ENCODE measurements at regions not wholly inside any gene's neighbourhood (a gene's known extent, or its start where the extent isn't known, plus 50 kb on each side); places are given as distances from the start of the nearest gene placed in this dataset.

DNA sequence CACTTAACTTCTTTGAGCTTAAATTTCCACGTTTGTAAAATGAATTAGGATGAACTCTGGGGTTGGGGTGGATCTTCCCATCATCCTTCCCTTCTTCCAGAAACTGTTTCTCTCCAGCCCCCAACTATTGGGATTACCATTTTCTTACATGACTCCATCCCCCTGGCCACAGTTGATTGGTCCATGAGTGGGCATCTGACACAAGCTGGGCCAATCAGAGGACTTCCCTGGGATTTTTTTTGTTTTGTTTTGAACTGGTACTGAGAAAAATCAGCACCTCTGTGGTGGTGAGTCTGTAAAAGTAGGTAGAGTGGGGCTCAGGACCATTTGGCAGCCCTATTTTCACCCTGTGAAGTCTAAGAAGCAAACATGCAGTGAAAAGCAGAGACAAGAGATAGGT, 118.0 kb upstream of the SERTAD2 start:
- H3K27me3 ChIP-seq (ENCODE audit: insufficient read depth, low read length, poor library complexity): no peaks in the 10 kb centered on the region
- H4K8ac ChIP-seq (ENCODE audit: low read depth, low read length): no peak overlapping the region

GRCh38 chr2:64773461-64774118, 119.9 kb upstream of the SERTAD2 start:
- H3K79me1 ChIP-seq (ENCODE audit: low read length): no peaks in the 10 kb centered on the region
- no peak overlapping the region for H3K4me2 ChIP-seq (ENCODE audit: low read length)
- H2BK15ac ChIP-seq (replicated peaks; ENCODE audit: low read depth): no peak overlapping the region
- no peak overlapping the region for H3K23ac ChIP-seq (ENCODE audit: low read length)
- no peak overlapping the region for H3K56ac ChIP-seq (ENCODE audit: low read length)
- no peak overlapping the region for H3K9ac ChIP-seq (ENCODE audit: low read length)
- H2BK120ac ChIP-seq (ENCODE audit: low read depth, low read length): no peak overlapping the region
- no peak overlapping the region for H3K4ac ChIP-seq (ENCODE audit: low read depth, low read length)
- H2BK5ac ChIP-seq (ENCODE audit: low read length): no peak overlapping the region
- H3K18ac ChIP-seq (ENCODE audit: low read length): no peak overlapping the region
- no peaks in the 10 kb centered on the region for H3K36me3 ChIP-seq (ENCODE audit: control insufficient read depth, insufficient read depth, low read length)
- H2AK5ac ChIP-seq (ENCODE audit: low read length): no peak overlapping the region
- H4K8ac ChIP-seq (ENCODE audit: low read depth, low read length): no peak overlapping the region
- no peaks in the 10 kb centered on the region for H3K79me2 ChIP-seq (ENCODE audit: control insufficient read depth, insufficient read depth, low read length)
- H3K27me3 ChIP-seq (ENCODE audit: insufficient read depth, low read length, poor library complexity): no peaks in the 10 kb centered on the region
- H3K4me3 ChIP-seq (ENCODE audit: low read length): no peak overlapping the region
- DNase-seq: no peak
- no peak overlapping the region for H3K27ac ChIP-seq (ENCODE audit: low read depth, low read length)
- H3K4me1 ChIP-seq (ENCODE audit: control insufficient read depth, low read depth, low read length): no peaks in the 10 kb centered on the region
- no peak overlapping the region for H4K5ac ChIP-seq (ENCODE audit: low read length)
- WGBS (ENCODE audit: extremely low coverage, insufficient coverage, low lambda C conversion rate): no CpG with 5 or more reads among the region's 12 CpGs

More for the DNA sequence above, 118.0 kb upstream of the SERTAD2 start:
- Histone ChIP-seq H2AK5ac (ENCODE audit: low read length) (no peak overlapping the region), H3K79me2 (ENCODE audit: control insufficient read depth, insufficient read depth, low read length) (no peaks in the 10 kb centered on the region), H3K79me1 (ENCODE audit: low read length) (no peaks in the 10 kb centered on the region), H3K56ac (ENCODE audit: low read length) (no peak overlapping the region), H2BK120ac (ENCODE audit: low read depth, low read length) (no peak overlapping the region), H3K23ac (ENCODE audit: low read length) (no peak overlapping the region), H3K9ac (ENCODE audit: low read length) (no peak overlapping the region), H3K4me3 (ENCODE audit: low read length) (no peak overlapping the region), H3K4ac (ENCODE audit: low read depth, low read length) (no peak overlapping the region), H2BK15ac (replicated peaks; ENCODE audit: low read depth) (no peak overlapping the region), H2BK5ac (ENCODE audit: low read length) (no peak overlapping the region), H3K4me2 (ENCODE audit: low read length) (no peak overlapping the region), H3K18ac (ENCODE audit: low read length) (no peak overlapping the region), H3K4me1 (ENCODE audit: control insufficient read depth, low read depth, low read length) (peaks cover 2% of the 10 kb centered on the region), H3K36me3 (ENCODE audit: control insufficient read depth, insufficient read depth, low read length) (no peaks in the 10 kb centered on the region), H3K27ac (ENCODE audit: low read depth, low read length) (no peak overlapping the region), H4K5ac (ENCODE audit: low read length) (no peak overlapping the region)
- no CpG with 5 or more reads among the region's 1 CpG for WGBS (ENCODE audit: extremely low coverage, insufficient coverage, low lambda C conversion rate)
- no peak for DNase-seq

GRCh38 chr2:64777841-64778240, 124.1 kb upstream of the SERTAD2 start:
- no peak overlapping the region for H3K23ac ChIP-seq (ENCODE audit: low read length)
- no peak overlapping the region for H3K18ac ChIP-seq (ENCODE audit: low read length)
- no peaks in the 10 kb centered on the region for H3K4me1 ChIP-seq (ENCODE audit: control insufficient read depth, low read depth, low read length)
- H3K9ac ChIP-seq (ENCODE audit: low read length): no peak overlapping the region
- H4K5ac ChIP-seq (ENCODE audit: low read length): no peak overlapping the region
- H4K8ac ChIP-seq (ENCODE audit: low read depth, low read length): no peak overlapping the region
- no peaks in the 10 kb centered on the region for H3K27me3 ChIP-seq (ENCODE audit: insufficient read depth, low read length, poor library complexity)
- no peak overlapping the region for H3K27ac ChIP-seq (ENCODE audit: low read depth, low read length)
- no peak overlapping the region for H2BK120ac ChIP-seq (ENCODE audit: low read depth, low read length)
- no peak overlapping the region for H3K4me3 ChIP-seq (ENCODE audit: low read length)
- no peak overlapping the region for H3K4ac ChIP-seq (ENCODE audit: low read depth, low read length)
- H2AK5ac ChIP-seq (ENCODE audit: low read length): no peak overlapping the region
- no peak overlapping the region for H2BK15ac ChIP-seq (replicated peaks; ENCODE audit: low read depth)
- no peak overlapping the region for H2BK5ac ChIP-seq (ENCODE audit: low read length)
- no CpG with 5 or more reads among the region's 3 CpGs for WGBS (ENCODE audit: extremely low coverage, insufficient coverage, low lambda C conversion rate)
- no peak overlapping the region for H3K56ac ChIP-seq (ENCODE audit: low read length)
- no peaks in the 10 kb centered on the region for H3K79me2 ChIP-seq (ENCODE audit: control insufficient read depth, insufficient read depth, low read length)
- H3K4me2 ChIP-seq (ENCODE audit: low read length): no peak overlapping the region
- H3K79me1 ChIP-seq (ENCODE audit: low read length): no peaks in the 10 kb centered on the region
- H3K36me3 ChIP-seq (ENCODE audit: control insufficient read depth, insufficient read depth, low read length): no peaks in the 10 kb centered on the region
- DNase-seq: no peak

- H3K27ac ChIP-seq (ENCODE audit: low read depth, low read length): no peak overlapping the region
- no peaks in the 10 kb centered on the region for H3K27me3 ChIP-seq (ENCODE audit: insufficient read depth, low read length, poor library complexity)
- H2BK15ac ChIP-seq (replicated peaks; ENCODE audit: low read depth): no peak overlapping the region
- no peaks in the 10 kb centered on the region for H3K36me3 ChIP-seq (ENCODE audit: control insufficient read depth, insufficient read depth, low read length)
- H3K4me2 ChIP-seq (ENCODE audit: low read length): no peak overlapping the region
- H3K79me1 ChIP-seq (ENCODE audit: low read length): no peaks in the 10 kb centered on the region
- H2BK5ac ChIP-seq (ENCODE audit: low read length): no peak overlapping the region
- H4K5ac ChIP-seq (ENCODE audit: low read length): no peak overlapping the region
- no peak overlapping the region for H3K4ac ChIP-seq (ENCODE audit: low read depth, low read length)
- H3K4me3 ChIP-seq (ENCODE audit: low read length): no peak overlapping the region
- WGBS (ENCODE audit: extremely low coverage, insufficient coverage, low lambda C conversion rate): no CpG with 5 or more reads among the region's 5 CpGs
- no peak overlapping the region for H4K8ac ChIP-seq (ENCODE audit: low read depth, low read length)
- H3K18ac ChIP-seq (ENCODE audit: low read length): no peak overlapping the region
- no peak overlapping the region for H2AK5ac ChIP-seq (ENCODE audit: low read length)
- no peak for DNase-seq
- no peak overlapping the region for H3K23ac ChIP-seq (ENCODE audit: low read length)
- no peaks in the 10 kb centered on the region for H3K79me2 ChIP-seq (ENCODE audit: control insufficient read depth, insufficient read depth, low read length)
- no peak overlapping the region for H3K56ac ChIP-seq (ENCODE audit: low read length)
- no peak overlapping the region for H2BK120ac ChIP-seq (ENCODE audit: low read depth, low read length)
- no peaks in the 10 kb centered on the region for H3K4me1 ChIP-seq (ENCODE audit: control insufficient read depth, low read depth, low read length)
- no peak overlapping the region for H3K9ac ChIP-seq (ENCODE audit: low read length)
These were observed 125.5 kb upstream of the SERTAD2 start for GRCh38 chr2:64779117-64779690.

- H3K27me3 ChIP-seq (ENCODE audit: insufficient read depth, low read length, poor library complexity): no peaks in the 10 kb centered on the region
- no peak overlapping the region for H3K9ac ChIP-seq (ENCODE audit: low read length)
- no peak overlapping the region for H3K23ac ChIP-seq (ENCODE audit: low read length)
- H2BK15ac ChIP-seq (replicated peaks; ENCODE audit: low read depth): no peak overlapping the region
- no CpG with 5 or more reads among the region's 6 CpGs for WGBS (ENCODE audit: extremely low coverage, insufficient coverage, low lambda C conversion rate)
- H3K79me1 ChIP-seq (ENCODE audit: low read length): no peaks in the 10 kb centered on the region
- H2AK5ac ChIP-seq (ENCODE audit: low read length): no peak overlapping the region
- no peaks in the 10 kb centered on the region for H3K36me3 ChIP-seq (ENCODE audit: control insufficient read depth, insufficient read depth, low read length)
- H3K4me1 ChIP-seq (ENCODE audit: control insufficient read depth, low read depth, low read length): no peaks in the 10 kb centered on the region
- no peak overlapping the region for H2BK120ac ChIP-seq (ENCODE audit: low read depth, low read length)
- H4K8ac ChIP-seq (ENCODE audit: low read depth, low read length): no peak overlapping the region
- no peak overlapping the region for H4K5ac ChIP-seq (ENCODE audit: low read length)
- no peak overlapping the region for H3K4ac ChIP-seq (ENCODE audit: low read depth, low read length)
- DNase-seq: no peak
- no peak overlapping the region for H3K4me2 ChIP-seq (ENCODE audit: low read length)
- H3K79me2 ChIP-seq (ENCODE audit: control insufficient read depth, insufficient read depth, low read length): no peaks in the 10 kb centered on the region
- no peak overlapping the region for H3K56ac ChIP-seq (ENCODE audit: low read length)
- no peak overlapping the region for H3K18ac ChIP-seq (ENCODE audit: low read length)
- H3K4me3 ChIP-seq (ENCODE audit: low read length): no peak overlapping the region
- H2BK5ac ChIP-seq (ENCODE audit: low read length): no peak overlapping the region
- H3K27ac ChIP-seq (ENCODE audit: low read depth, low read length): no peak overlapping the region
These were observed 126.3 kb upstream of the SERTAD2 start for GRCh38 chr2:64780041-64780440.

Data from mesendoderm (in vitro differentiated cells).